ENCODE measurements at regions not wholly inside any gene's neighbourhood (a gene's known extent, or its start where the extent isn't known, plus 50 kb on each side); places are given as distances from the start of the nearest gene placed in this dataset.
"Not testable (repeated sequence)": the region's sequence is repeated elsewhere in the genome, so short reads cannot be mapped to it uniquely, and the experiment has no call there.

DNA sequence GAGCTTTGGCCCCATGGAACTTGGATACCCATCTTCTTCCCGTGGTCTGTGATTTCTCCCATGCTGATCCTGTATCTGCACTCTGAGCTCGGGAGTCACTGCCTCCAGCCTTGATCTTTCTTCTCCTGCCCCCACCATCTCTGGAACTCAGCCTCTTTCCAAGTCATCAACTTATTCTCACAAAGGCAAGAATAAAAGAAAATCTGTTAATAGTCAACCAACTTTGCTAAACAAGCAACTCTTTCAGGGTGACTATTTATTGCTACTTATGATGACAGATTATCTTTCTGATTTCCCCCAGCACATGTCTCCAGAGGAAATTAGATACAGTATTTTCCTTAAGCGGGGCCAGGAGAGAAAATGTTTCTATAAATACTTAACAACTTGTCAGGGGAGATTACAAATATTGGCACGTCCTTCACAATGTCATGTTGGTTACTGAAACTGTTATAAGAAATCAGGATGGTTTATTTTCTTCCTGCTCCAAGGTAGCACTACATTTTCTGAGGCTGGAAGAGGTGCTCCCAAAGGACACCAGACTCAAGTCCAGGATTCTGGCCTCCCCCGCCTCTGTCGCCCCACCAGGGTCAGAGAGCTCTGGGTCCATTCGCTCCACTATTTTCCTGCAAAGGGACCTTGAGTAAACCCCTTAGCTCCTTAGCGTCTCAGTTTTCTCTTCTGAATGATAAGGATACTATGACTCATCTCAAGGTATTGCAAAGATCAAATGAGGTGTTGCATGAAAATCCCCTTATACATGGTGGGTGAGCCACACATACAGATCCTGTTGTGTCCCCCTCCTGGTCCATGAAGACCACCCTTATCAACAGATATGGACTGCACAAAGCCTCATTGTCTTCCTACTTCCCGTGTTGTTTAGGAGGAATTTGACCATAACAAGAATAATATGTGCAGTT, 205.2 kb upstream of the WSCD1 start:
- DNase-seq (ENCODE audit: low read depth): no peak

DNA sequence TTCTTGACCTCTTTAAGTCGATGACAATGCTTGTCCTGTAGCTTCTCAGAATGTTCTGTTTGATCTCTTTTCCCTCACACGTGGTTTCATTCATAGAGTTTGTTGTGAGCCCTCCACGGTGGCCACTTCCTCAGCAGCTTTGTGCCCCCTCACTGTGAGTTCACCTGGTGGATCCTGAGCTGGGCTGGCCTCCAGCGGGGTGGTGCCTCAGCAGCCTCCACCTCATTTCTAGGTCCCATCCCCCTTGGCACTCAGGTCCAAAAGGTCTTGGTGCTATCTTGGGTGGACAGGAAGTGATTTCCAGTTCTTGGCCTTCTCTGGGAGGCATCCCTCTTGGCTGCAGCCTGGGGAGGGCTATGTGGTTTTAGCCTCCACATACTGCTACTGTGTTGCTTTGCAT, 203.2 kb upstream of the WSCD1 start:
- DNase-seq (ENCODE audit: low read depth): no peak

DNA sequence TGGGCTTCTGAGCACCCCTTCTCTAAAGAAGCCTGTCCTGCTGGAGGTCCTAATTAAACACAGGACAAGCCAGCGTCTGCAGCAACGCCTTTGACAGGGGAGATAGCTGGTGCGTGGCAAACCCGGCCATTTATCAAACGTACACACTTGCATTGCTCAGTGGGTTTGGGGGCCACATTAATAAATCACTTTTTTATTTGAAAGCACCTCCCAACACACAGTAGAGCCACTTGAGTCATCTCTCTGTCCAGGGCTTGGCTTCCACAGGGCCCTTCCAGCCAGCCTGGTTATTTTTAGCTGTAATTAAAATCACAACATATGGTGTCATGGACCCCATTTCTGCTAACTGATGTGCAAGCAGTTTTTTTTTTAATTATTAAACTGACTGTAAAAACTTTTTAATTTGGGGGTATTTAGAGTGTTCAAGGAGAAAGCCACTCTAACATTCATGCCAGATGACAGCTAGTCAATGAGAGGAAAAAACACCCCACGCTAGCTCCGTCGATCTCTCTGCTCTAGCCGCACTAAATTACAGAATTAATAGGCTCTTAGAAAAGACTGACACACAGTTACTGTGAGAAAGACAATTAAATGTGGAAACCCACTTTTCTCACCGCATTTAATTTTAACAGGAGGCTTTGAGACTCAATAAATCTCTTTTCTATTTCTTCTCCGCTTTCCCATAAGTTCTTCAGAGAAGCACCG, 201.0 kb upstream of the WSCD1 start:
- no peak for DNase-seq (ENCODE audit: low read depth)

DNA sequence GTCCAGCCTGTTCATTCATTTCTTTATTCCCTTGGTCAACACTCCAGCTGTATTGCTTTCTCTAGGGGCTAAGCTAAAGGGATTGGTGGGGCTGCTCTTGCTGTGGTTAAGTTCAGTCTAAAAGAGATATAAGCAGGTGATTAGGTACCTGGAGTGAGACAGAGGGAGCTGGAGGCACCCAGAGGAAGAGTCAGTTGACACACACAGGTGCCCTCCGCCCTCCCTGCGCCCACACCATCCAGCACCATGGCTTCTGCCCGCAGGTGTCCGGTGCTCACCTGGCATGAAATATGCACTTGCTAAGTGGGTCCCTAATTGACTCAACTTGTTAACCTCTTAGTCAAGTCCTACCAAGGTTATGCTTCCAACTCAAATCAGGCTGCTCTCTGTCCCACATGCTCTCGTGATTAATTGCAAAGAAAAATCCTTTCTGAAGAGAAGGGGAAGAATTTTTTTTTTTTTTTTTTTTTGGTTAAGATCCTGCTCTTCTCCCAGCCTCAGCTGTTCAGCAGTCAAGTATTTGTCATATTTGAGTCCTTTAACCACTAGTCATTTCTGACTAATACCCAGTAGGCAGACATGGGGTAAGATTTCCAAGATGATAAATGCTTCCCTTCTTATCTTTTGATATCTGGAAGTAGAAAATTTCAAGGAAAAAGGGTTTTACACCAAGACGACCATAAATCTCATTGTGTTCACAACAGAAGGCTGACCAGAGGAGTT, 199.8 kb upstream of the WSCD1 start:
- DNase-seq (ENCODE audit: low read depth): no peak

DNA sequence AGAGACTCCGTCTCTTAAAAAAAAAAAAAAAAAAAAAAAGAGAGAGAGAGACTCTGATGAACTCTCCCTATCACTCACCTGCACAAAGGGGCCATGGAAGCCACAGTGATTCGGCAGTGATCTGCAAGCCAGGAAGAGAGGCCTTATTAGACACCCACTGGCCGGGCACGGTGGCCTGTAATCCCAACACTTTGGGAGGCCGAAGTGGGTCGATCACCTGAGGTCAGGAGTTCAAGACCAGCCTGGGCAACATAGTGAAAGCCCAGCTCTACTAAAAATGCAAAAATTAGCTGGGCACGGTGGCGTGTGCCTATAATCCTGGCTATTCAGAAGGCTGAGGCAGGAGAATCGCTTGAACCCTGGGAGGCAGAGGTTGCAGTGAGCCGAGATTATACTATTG, 198.5 kb upstream of the WSCD1 start:
- no peak for DNase-seq (ENCODE audit: low read depth)

DNA sequence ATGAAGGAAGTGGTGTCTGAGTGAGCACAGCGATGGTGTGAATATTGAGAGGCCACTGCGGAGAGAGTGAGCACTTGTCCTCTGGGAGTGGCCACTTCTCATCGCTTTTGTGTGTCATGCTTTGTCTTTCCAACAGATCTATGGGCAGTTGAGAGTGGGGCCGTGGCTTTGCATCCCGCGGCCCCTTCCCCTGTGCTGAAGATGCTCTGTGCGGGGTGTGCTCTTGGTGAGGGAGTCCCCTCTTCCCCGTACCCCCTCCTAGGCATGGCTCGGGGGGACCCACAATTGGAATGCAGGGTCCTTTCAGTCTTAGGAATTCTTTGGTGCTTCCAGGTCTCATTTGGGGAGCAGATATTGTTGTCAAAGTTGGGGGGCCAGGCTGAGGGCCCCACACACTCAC, 197.3 kb upstream of the WSCD1 start:
- no peak for DNase-seq (ENCODE audit: low read depth)

DNA sequence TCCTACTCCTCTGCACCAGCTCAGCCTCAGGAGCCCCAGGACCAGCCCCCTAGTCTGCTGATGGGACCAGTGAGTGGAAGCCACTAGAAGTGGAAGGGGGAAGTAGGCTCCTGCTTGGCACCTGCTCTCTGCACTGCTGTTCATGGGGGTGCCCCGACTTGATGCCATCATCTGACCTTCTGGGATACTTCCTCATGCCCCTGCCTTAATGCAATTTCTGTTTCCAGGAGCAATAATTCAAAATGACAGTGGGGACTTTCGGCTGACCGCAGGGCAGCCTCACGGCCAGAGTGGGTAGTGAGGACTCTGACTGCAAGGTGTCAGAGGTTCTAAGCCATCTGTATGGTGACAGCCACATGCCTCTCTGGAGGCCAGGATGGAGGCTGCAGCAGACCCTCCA, 196.4 kb upstream of the WSCD1 start:
- no peak for DNase-seq (ENCODE audit: low read depth)

DNA sequence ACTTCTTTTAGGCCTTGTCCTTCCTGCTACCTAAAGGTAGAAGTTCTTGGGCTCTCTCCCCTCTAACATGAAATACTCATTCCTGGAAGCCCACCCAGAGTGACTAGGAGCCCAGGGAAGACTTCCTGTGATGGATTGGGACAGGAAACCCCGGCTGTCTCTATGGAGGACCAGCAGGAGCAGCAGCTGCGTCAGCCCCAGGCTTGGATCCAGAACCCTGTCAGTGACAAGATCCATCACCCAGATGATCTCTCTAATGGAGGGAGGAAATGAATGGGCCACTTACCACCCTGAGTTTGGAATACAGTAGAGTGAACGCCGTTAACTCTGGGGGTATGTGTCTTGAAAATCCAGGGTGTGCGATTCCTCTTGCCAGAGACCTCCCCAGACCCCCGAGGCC, 195.7 kb upstream of the WSCD1 start:
- peak; percentile 70 for DNase-seq (ENCODE audit: low read depth)

DNA sequence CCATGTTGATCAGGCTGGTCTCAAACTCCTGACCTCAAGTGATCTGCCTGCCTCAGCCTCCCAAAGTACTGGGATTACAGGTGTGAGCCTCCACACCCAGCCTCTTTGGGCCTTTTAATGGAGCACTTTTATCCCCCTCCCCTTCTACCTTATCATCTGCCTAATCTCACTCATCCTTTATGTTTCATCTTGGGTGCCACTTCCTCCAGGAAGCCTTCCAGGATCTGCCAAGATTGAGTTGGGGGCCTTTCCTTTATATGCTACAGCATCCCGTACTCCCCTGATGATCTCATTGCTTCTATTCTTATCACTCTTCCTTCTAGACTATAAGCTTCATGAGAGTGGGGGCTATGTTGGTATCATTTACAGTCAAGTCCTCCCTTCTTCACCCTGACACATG, 192.8 kb upstream of the WSCD1 start:
- DNase-seq (ENCODE audit: low read depth): no peak

DNA sequence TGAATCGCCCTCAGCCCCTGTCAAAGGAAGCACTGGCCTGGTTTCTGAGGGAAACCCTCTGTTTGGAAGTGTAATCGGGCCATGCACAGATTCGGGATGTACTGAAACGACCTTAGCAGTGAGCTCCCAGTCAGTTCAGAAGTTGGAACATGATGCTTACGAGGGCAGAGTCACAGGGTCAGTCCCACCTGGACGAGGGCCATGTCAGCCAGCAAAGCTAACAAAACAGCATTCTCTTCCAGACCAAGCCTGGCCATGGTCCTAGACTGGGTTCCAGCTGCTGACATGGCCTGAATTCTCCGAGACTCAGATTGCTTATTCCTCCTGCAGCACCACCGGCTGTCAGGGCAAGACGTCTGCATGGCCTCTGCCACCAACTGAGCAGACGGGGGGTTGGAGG, 192.2 kb upstream of the WSCD1 start:
- DNase-seq (ENCODE audit: low read depth): no peak

DNA sequence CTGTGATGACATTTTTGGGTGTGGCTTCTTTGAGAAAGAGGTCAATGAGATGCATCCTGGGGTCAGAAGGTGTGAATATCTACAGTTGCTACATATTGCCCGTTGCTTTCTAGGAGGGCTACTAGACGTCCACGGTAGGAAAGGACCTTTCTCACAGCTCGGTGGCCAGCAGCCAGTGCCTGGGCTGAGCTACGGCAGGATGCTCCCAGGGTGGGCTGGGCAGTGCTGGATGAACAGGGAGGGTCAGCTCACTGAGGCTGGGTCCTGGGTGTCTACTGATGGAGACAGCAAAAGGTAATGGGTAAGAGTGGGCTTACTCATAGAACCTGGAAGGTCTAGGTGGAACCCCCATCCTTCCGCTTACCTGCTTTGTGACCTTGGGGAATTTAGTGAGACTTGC, 188.3 kb upstream of the WSCD1 start:
- DNase-seq (ENCODE audit: low read depth): no peak

DNA sequence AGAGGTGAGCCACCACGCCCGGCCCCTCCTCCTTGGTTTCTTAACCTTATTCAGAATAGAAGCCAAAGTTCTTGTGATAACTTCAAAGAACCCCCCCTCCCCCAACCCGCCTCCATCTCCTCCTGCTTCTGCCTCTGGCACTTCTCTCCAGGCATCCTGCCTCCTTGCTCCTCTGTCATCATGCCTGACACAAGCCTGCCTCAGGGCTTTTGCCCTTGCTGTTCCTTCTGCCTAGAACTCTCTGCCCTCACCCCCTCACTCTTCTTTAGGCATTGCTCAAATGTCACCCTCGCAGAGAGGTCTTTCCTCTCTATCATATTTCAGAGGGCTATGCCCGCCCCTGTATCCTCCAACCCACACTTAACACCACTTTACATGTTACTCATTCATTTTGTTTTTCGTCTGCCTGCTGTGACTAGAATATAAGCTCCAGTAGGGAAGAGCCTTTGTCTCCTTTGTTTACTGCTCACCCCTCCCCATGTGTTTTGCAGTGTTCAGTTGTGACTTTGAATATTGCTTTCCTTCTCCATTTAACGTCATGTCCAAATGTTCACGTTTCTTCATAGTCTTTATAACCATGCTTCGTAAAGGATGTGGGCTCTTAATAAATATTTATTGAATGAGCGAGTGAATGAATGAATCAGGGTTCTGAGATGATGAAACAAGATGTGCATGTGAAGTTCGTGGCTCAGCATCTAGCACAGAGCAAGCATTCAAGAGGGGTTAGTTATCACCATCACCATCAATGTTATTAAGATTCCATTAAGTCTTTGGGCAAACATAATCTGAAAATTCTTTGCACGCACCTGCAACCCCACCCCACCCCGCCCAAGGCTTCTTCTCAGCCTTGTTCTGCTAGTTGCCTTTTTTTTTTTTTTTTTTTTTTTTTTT, 186.2 kb upstream of the WSCD1 start:
- peak; percentile 30 for DNase-seq (ENCODE audit: low read depth)

DNA sequence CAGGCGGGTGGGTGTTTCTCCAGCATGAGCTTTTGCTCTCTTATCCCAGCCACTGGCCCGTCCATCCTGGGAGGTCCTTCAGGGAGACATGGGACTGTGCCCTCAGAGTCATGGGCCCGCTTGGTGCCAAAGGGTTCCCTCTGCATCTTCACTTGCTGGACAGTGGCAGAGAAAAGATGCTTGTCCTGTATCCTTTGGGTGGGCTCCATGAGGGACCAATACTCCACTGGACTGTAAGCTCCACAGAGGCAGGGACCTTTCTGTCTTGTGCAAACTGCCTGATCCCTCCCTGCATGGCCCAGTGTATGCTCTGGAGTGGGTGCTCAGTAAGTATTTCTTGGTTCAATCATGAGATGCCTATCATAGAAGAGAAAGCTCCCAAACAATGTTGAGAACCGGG, 184.8 kb upstream of the WSCD1 start:
- no peak for DNase-seq (ENCODE audit: low read depth)

DNA sequence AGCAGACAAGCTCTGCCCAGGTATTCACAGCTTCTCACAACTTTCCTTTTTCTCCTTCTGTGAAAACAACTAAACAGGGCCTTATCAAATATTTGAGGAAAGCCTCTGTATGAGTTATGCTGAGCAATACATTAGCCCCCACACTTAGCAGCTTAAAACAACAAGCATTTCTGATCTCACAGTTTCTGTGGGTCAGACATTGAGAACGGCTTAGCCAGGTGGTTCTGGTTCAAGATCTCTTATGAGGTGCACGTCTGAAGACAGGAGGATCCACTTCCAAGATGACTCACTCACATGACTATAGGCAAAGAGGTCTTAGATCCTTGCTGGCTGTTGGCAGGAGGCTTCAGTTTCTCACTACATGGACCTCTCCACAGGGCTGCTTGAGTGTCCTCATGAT, 181.4 kb upstream of the WSCD1 start:
- peak; percentile 85 for DNase-seq (ENCODE audit: low read depth)

DNA sequence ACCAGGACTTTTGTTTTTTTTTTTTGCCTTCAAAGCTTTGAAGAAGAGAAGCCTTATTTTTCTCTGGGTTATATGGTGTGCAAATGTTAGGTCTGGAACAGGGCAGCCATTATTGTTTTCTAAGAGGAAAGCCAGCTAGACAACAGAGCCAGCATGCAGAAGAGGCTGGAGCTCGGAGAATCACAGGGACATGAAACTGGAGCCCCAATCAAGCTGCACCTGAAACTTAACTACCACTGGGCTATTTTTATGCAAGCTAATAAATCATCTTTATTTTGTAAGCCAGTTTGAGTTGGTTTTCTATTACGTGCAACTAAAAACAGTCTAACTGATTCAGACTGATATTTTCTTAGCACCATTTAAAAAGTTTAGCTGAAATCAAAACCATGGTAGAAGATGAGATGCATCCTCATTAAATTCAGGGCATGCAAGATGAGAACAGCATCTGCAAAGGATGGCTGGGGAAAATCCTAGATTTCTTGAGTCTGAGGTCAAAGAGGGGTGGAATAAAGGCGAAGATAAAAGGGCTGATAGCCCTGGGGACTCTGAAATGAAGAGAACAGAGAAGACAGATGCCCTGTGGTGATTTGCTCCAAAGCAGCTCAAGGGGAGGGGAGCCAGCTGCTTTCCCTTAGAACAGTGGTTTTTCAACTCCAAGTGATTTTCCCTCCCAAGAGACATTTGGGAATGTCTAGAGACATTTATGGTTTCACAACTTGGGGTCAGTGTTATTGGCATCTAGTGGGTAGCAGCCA, 177.1 kb upstream of the WSCD1 start:
- no peak for DNase-seq (ENCODE audit: low read depth)

DNA sequence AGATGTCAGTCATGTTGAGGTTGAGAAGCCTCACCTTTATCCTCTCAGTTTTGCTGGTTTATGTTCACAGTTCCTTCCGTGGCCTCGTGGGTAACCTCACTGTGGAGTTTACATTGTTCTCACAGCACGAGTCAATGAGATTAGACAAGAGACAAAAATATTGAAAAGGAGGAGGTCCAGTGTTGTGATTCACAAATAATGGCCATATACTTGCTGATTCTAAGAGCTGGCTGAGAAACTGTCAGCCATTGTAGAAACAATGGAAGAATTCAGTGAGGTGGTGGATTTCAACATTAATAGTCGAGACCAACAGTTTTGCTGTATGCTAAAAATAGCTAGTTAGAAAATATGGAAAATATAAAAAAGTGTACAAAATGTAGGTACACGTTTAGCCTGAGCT, 176.4 kb upstream of the WSCD1 start:
- DNase-seq (ENCODE audit: low read depth): no peak

DNA sequence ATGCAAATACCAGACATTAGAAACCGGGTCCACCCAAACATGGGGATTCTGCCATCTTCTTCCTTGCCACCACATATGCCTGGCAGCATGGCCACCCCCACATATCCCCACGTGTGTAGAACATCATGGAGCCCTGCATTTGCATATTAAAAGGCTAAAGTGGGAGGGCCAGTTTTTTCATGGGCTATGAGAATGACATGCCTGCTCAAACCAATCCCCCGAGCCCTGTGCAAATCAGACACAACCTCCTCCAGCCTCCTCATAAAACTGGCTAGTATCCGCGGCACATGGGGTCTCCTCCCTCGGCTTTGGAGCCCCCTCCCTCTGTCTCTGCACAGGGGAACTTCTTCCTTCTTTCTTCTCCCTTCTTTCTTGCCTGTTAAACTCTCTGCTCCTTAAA, 174.9 kb upstream of the WSCD1 start:
- no peak for DNase-seq (ENCODE audit: low read depth)

DNA sequence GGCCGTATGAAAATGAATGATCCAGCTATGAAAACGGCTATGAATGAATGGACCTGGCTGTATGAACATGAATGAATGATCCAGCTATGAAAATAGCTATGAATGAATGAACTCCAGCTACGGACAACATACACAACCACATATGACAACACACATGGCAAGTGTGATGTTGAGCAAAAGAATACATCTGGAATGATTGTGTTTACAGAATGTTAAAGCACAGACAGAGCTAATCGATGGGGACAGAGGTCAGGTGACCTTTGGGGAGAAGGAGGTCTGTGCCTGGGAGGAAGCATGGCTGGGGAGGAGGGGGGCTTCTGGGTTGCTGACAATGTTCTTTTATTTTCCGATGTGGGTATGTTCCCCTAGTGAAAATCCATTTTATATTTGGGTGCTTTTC, 174.0 kb upstream of the WSCD1 start:
- DNase-seq (ENCODE audit: low read depth): no peak

DNA sequence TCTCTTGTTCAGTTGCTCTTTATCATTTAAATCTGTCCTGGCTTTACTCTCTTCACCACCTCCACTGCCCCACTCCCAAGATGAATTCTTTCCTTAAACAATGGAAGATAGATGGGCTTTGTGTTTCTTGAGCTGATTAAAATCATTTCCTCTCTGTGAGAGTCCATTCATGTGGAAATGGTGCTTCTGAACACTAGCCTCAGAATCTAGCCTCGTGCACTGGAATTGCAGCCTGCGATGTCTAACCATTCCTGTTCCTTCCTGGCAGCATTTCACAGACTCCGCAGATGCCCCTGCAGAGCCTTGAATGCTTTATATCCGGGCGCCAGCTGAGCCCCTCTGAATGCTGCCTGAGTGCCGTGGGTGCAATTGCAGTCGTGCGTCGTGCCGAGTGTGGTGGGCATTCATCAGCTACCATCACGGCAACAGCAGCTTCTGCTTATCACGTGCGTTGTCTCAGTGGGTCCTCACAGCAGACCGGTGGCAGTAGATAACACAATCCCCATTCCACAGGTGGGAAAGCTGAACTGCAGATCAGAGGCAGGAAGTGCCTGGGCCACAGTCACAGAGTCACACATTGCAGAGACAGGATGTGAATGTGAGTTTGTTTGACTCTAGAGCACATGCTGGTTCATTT, 172.8 kb upstream of the WSCD1 start:
- DNase-seq (ENCODE audit: low read depth): peak; percentile 37

DNA sequence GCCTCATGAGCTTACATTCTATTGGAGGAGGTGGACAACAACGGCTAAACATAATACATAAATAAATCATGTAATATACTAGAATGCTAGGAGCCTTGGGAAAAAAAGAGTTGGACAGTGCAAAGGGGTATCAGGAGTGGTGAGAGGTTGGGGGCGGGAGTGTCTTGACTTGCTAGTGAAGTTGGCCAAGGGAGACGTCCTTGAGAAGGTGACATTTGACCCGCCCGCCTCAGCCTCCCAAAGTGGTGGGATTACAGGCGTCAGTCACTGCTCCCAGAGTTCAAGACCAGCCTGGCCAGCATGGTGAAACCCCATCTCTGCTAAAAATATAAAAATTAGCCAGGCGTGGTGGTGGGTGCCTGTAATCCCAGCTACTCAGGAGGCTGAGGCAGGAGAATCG, 172.2 kb upstream of the WSCD1 start:
- not testable (repeated sequence) for DNase-seq (ENCODE audit: low read depth)
